SK-N-SH treated with all-trans-retinoic acid at 6 μM for 48 hours (cell line): ENCODE measurements at regions not wholly inside any gene's neighbourhood (a gene's known extent, or its start where the extent isn't known, plus 50 kb on each side); places are given as distances from the start of the nearest gene placed in this dataset.

ENCODE experiments used
- ATAC-seq: fragments of 200-7000 bp; cut with Tn5 transposase; 3 replicates; pipeline ENCODE4 v1.9.1; 2020; ENCODE audit warnings: mild to moderate bottlenecking, moderate library complexity
- ARNTL ChIP-seq: fragments of 450-650 bp; formaldehyde crosslinking; IDR thresholded peaks from 2 replicates; pipeline ENCODE4 v1.5.0; 2020; ENCODE audit warnings: low read depth, mild to moderate bottlenecking, moderate library complexity, borderline replicate concordance
- CSDC2 ChIP-seq: fragments of 250-450 bp; sonication (Bioruptor Pico); IDR thresholded peaks from 2 replicates; pipeline ENCODE4 v1.5.0; 2020; ENCODE audit warnings: mild to moderate bottlenecking, moderate library complexity
- ESRRG ChIP-seq: fragments of 250-450 bp; sonication (Bioruptor Pico); IDR thresholded peaks from 2 replicates; pipeline ENCODE4 v1.6.1; 2021; ENCODE audit warnings: mild to moderate bottlenecking
- GLIS3 ChIP-seq: fragments of 250-450 bp; sonication (Bioruptor Pico); IDR thresholded peaks from 2 replicates; pipeline ENCODE4 v1.5.0; 2020; ENCODE audit warnings: mild to moderate bottlenecking, moderate library complexity
- ISL1 ChIP-seq: fragments of 250-450 bp; sonication (Bioruptor Pico); IDR thresholded peaks from 2 replicates; pipeline ENCODE4 v2.1.2; 2022; ENCODE audit warnings: mild to moderate bottlenecking, moderate library complexity
- OSR1 ChIP-seq: fragments of 250-450 bp; sonication (Bioruptor Pico); IDR thresholded peaks from 2 replicates; pipeline ENCODE4 v1.8.0; 2022; ENCODE audit warnings: moderate library complexity, mild to moderate bottlenecking, inconsistent platforms
- PPARA ChIP-seq: fragments of 250-450 bp; sonication (Bioruptor Pico); IDR thresholded peaks from 2 replicates; pipeline ENCODE4 v1.5.0; 2020; ENCODE audit warnings: mild to moderate bottlenecking, borderline replicate concordance
- RARB ChIP-seq: fragments of 250-450 bp; sonication (Bioruptor Pico); IDR thresholded peaks from 2 replicates; pipeline ENCODE4 v1.8.0; 2021; ENCODE audit warnings: mild to moderate bottlenecking, moderate library complexity
- SNAI2 ChIP-seq: fragments of 250-450 bp; sonication (Bioruptor Pico); IDR thresholded peaks from 2 replicates; pipeline ENCODE4 v1.5.0; 2020; ENCODE audit warnings: mild to moderate bottlenecking, moderate library complexity
- TCF4 ChIP-seq: fragments of 250-450 bp; sonication (Bioruptor Pico); IDR thresholded peaks from 2 replicates; pipeline ENCODE4 v1.8.0; 2021; ENCODE audit warnings: mild to moderate bottlenecking, moderate library complexity, borderline replicate concordance
- TOX ChIP-seq: fragments of 250-450 bp; sonication (Bioruptor Pico); IDR thresholded peaks from 2 replicates; pipeline ENCODE4 v1.8.0; 2021; ENCODE audit warnings: mild to moderate bottlenecking, moderate library complexity, borderline replicate concordance
- ZC3H10 ChIP-seq: fragments of 250-450 bp; sonication (Bioruptor Pico); IDR thresholded peaks from 2 replicates; pipeline ENCODE4 v1.5.1; 2021; ENCODE audit warnings: mild to moderate bottlenecking, moderate library complexity
- ZFP30 ChIP-seq: fragments of 450-650 bp; formaldehyde crosslinking; IDR thresholded peaks from 2 replicates; pipeline ENCODE4 v1.5.0; 2022; ENCODE audit warnings: mild to moderate bottlenecking, moderate library complexity
- ZNF565 ChIP-seq: fragments of 450-650 bp; formaldehyde crosslinking; conservative IDR thresholded peaks from 2 replicates; pipeline ENCODE4 v1.5.0; 2020; ENCODE audit warnings: low read depth, mild to moderate bottlenecking, moderate library complexity
- ZNF70 ChIP-seq: fragments of 450-650 bp; formaldehyde crosslinking; IDR thresholded peaks from 2 replicates; pipeline ENCODE4 v1.5.0; 2020; ENCODE audit warnings: mild to moderate bottlenecking, moderate library complexity
- ZNF8 ChIP-seq: fragments of 450-650 bp; formaldehyde crosslinking; IDR thresholded peaks from 2 replicates; pipeline ENCODE4 v1.5.0; 2020; ENCODE audit warnings: mild to moderate bottlenecking, moderate library complexity
- TF ChIP-seq, protein P1 (sequence below): fragments of 250-450 bp; sonication (Bioruptor Pico); IDR thresholded peaks from 2 replicates; pipeline ENCODE4 v1.5.0; 2020; ENCODE audit warnings: mild to moderate bottlenecking, moderate library complexity
- TF ChIP-seq, protein P2 (sequence below): fragments of 250-450 bp; sonication (Bioruptor Pico); IDR thresholded peaks from 2 replicates; pipeline ENCODE4 v1.8.0; 2020; ENCODE audit warnings: mild to moderate bottlenecking, moderate library complexity, borderline replicate concordance
- TF ChIP-seq, protein P3 (sequence below): fragments of 250-450 bp; sonication (Bioruptor Pico); IDR thresholded peaks from 2 replicates; pipeline ENCODE4 v1.5.1; 2020; ENCODE audit warnings: low read depth, mild to moderate bottlenecking, moderate library complexity
- TF ChIP-seq, protein P4 (sequence below): fragments of 250-450 bp; sonication (Bioruptor Pico); IDR thresholded peaks from 2 replicates; pipeline ENCODE4 v1.8.0; 2021; ENCODE audit warnings: low read depth, mild to moderate bottlenecking, moderate library complexity, borderline replicate concordance
- TF ChIP-seq, protein P5 (sequence below): fragments of 250-450 bp; sonication (Bioruptor Pico); IDR thresholded peaks from 2 replicates; pipeline ENCODE4 v1.5.1; 2021; ENCODE audit warnings: mild to moderate bottlenecking, moderate library complexity

DNA sequence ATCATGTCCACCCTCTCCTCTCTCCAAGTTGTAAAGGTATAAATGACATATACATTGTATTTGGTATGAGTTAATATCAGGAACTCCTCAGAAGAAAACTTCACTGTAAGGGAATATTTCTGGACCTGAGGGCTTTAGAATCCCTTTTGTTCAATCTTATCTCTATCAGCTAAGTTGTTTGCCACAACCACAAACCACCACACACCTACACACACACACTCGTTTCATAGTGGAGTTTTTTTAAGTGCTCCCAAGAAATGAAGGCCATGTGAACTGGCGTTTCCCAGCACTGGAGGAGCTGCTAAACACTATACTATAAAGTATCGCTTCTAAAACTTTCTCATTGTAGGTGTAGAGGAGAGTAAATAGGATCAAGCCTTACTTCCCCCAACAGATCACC is 64.8 kb upstream of the GHITM start (continued):
- TF ChIP-seq, protein P1, sequence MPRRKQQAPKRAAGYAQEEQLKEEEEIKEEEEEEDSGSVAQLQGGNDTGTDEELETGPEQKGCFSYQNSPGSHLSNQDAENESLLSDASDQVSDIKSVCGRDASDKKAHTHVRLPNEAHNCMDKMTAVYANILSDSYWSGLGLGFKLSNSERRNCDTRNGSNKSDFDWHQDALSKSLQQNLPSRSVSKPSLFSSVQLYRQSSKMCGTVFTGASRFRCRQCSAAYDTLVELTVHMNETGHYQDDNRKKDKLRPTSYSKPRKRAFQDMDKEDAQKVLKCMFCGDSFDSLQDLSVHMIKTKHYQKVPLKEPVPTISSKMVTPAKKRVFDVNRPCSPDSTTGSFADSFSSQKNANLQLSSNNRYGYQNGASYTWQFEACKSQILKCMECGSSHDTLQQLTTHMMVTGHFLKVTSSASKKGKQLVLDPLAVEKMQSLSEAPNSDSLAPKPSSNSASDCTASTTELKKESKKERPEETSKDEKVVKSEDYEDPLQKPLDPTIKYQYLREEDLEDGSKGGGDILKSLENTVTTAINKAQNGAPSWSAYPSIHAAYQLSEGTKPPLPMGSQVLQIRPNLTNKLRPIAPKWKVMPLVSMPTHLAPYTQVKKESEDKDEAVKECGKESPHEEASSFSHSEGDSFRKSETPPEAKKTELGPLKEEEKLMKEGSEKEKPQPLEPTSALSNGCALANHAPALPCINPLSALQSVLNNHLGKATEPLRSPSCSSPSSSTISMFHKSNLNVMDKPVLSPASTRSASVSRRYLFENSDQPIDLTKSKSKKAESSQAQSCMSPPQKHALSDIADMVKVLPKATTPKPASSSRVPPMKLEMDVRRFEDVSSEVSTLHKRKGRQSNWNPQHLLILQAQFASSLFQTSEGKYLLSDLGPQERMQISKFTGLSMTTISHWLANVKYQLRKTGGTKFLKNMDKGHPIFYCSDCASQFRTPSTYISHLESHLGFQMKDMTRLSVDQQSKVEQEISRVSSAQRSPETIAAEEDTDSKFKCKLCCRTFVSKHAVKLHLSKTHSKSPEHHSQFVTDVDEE (CRISPR knock-in tag), result no peak
- TF ChIP-seq ISL1, result no peak
- TF ChIP-seq, protein P2, sequence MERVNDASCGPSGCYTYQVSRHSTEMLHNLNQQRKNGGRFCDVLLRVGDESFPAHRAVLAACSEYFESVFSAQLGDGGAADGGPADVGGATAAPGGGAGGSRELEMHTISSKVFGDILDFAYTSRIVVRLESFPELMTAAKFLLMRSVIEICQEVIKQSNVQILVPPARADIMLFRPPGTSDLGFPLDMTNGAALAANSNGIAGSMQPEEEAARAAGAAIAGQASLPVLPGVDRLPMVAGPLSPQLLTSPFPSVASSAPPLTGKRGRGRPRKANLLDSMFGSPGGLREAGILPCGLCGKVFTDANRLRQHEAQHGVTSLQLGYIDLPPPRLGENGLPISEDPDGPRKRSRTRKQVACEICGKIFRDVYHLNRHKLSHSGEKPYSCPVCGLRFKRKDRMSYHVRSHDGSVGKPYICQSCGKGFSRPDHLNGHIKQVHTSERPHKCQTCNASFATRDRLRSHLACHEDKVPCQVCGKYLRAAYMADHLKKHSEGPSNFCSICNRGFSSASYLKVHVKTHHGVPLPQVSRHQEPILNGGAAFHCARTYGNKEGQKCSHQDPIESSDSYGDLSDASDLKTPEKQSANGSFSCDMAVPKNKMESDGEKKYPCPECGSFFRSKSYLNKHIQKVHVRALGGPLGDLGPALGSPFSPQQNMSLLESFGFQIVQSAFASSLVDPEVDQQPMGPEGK, result no peak

DNA sequence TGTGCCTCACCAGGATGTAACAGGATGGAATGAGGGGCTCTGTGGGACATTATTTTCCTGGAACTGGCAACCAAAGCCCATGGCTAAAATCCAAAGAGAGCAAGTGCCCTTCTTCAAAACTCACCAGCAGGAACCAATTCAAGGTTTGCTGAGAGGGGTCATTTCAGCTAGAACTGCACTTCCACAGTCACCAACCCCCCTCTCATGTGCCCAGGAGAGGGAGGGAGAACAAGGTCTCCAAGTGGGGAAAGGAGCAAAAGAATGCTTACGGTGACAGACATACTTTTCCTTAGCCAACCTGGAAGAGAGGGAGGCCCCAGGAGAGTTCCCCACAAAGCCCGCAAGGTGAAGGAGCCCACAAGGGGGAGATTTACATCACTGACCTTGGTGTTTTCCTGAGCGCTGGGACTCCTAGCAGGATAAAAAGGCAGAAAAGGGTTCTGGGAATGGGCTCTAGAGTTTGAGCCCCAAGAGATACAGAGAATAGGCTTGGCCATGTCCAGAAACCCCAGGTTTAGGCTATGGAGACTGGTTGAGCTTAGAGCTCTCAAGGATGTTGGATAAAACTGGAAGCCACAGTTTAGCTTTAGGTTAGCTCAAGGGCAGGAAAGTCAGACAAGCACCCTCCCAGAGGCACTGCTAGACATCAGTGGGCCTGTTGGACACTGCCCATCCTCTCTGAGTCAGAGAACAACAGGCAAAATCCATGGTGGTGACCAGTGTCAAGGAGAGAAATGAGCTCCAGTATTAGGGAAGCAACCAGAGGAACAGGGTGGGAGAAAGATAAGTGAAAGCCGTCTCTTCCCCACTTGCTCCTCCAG is 63.9 kb upstream of the GHITM start:
- no peak for ATAC-seq
- TF ChIP-seq GLIS3 (CRISPR knock-in tag), result no peak
- TF ChIP-seq OSR1 (CRISPR knock-in tag), result no peak
- TF ChIP-seq RARB (CRISPR knock-in tag), result no peak
- TF ChIP-seq, protein P3, sequence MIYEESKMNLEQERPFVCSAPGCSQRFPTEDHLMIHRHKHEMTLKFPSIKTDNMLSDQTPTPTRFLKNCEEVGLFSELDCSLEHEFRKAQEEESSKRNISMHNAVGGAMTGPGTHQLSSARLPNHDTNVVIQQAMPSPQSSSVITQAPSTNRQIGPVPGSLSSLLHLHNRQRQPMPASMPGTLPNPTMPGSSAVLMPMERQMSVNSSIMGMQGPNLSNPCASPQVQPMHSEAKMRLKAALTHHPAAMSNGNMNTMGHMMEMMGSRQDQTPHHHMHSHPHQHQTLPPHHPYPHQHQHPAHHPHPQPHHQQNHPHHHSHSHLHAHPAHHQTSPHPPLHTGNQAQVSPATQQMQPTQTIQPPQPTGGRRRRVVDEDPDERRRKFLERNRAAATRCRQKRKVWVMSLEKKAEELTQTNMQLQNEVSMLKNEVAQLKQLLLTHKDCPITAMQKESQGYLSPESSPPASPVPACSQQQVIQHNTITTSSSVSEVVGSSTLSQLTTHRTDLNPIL (CRISPR knock-in tag), result no peak
- TF ChIP-seq ISL1, result no peak
- TF ChIP-seq CSDC2 (CRISPR knock-in tag), result no peak
- no peak for TF ChIP-seq ZNF565 (CRISPR knock-in tag)
- TF ChIP-seq ZC3H10 (CRISPR knock-in tag), result no peak
- no peak for TF ChIP-seq ZNF8 (CRISPR knock-in tag)
- TF ChIP-seq SNAI2 (CRISPR knock-in tag), result no peak
- TF ChIP-seq, protein P4, sequence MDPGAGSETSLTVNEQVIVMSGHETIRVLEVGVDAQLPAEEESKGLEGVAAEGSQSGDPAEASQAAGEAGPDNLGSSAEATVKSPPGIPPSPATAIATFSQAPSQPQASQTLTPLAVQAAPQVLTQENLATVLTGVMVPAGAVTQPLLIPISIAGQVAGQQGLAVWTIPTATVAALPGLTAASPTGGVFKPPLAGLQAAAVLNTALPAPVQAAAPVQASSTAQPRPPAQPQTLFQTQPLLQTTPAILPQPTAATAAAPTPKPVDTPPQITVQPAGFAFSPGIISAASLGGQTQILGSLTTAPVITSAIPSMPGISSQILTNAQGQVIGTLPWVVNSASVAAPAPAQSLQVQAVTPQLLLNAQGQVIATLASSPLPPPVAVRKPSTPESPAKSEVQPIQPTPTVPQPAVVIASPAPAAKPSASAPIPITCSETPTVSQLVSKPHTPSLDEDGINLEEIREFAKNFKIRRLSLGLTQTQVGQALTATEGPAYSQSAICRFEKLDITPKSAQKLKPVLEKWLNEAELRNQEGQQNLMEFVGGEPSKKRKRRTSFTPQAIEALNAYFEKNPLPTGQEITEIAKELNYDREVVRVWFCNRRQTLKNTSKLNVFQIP (CRISPR knock-in tag), result no peak
- no peak for TF ChIP-seq ZFP30
- TF ChIP-seq, protein P5, sequence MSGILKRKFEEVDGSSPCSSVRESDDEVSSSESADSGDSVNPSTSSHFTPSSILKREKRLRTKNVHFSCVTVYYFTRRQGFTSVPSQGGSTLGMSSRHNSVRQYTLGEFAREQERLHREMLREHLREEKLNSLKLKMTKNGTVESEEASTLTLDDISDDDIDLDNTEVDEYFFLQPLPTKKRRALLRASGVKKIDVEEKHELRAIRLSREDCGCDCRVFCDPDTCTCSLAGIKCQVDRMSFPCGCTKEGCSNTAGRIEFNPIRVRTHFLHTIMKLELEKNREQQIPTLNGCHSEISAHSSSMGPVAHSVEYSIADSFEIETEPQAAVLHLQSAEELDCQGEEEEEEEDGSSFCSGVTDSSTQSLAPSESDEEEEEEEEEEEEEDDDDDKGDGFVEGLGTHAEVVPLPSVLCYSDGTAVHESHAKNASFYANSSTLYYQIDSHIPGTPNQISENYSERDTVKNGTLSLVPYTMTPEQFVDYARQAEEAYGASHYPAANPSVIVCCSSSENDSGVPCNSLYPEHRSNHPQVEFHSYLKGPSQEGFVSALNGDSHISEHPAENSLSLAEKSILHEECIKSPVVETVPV (CRISPR knock-in tag), result no peak
- TF ChIP-seq ARNTL (CRISPR knock-in tag), result no peak
- TF ChIP-seq TCF4, result no peak
- no peak for TF ChIP-seq ZNF70 (CRISPR knock-in tag)

DNA sequence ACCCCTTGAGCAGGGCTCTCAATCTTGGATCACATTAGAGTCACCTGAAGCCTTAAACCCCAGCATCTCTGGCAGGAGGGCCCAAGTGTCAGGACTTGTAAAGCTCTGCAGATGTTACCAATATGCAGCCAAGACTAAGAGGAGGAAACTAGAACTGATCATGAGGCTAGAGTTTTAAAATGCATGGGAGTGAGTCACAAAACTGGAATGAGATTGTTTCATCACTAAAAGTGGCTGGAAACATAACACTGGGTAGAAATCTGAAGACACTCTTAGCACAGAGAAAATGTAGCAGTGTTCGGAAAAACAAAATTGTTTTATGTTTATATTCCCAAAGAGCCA is 63.3 kb upstream of the GHITM start:
- TF ChIP-seq ZNF70 (CRISPR knock-in tag) (no peak), ISL1 (peak; percentile 16; the same call in 1 of the 2 replicates)
- no peak for ATAC-seq

DNA sequence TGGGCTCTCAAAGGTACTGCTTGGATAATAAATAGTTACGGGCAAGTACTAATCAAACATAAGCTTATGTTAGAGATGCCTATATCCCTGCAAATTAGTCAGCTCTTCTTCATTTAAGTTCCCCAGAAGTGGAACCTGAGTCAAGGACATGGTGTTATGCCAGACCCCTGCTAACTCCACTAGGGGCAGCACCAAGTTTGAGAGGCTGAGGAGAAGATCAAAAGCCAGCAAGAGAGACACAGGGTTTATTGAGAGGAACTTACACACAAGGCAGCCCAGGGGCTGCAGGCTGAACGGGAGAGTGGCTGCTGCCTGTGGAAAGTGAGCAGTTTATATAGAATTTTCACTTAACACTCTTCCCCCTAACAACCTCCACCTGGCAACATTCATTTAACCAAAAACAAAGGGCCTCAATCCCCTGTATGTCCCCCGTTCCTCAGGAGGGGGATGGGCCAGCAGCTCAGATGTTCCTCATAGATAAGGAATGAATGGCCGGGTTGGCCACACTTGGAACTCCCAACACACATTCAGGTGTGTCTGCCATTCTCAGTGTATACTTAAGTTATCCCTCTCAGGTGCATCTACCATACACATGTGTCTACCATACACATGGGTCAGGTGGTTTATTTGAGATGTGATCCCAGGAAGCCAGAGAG is 62.6 kb upstream of the GHITM start:
- TF ChIP-seq, protein P1 (CRISPR knock-in tag), result no peak
- TF ChIP-seq PPARA (no peak), ARNTL (CRISPR knock-in tag) (no peak), ZFP30 (no peak), RARB (CRISPR knock-in tag) (no peak), TCF4 (no peak), ESRRG (CRISPR knock-in tag) (no peak), TOX (no peak)
- ATAC-seq, result no peak
